Spleen (tissue), 7 donors: ENCODE measurements at regions not wholly inside any gene's neighbourhood (a gene's known extent, or its start where the extent isn't known, plus 50 kb on each side); places are given as distances from the start of the nearest gene placed in this dataset.

Source experiments
- POLR2A ChIP-seq, 3 donors: fragments of 450-650 bp; IDR thresholded peaks; one replicate each; pipeline ENCODE4 v1.5.1; 2017; ENCODE audit warnings: antibody characterized with exemption in 3 of 3, mild to moderate bottlenecking in 1 of 3
- TF ChIP-seq, protein P1 (sequence below), 11 experiments: fragments of 200-600 bp in 7 of 11; fragments of 450-650 bp in 4 of 11; sonication (generic) in 4 of 11; IDR thresholded peaks in 8 of 11; conservative IDR thresholded peaks in 3 of 11; 1 replicate in 7 of 11; 2 replicates in 4 of 11; pipeline versions ENCODE4 v1.4.0 to v1.8.0; 2016 to 2021; ENCODE audit warnings: antibody characterized with exemption in 11 of 11, inconsistent platforms in 4 of 11, mild to moderate bottlenecking in 1 of 11
- donor health status: DM: no; HTN: no; CAD: no; lungs with moderate emphysema.
- donor health status: DM: no; HTN: no; CAD: no.
- donor health status: DM: no; HTN: no; CAD: no.

GRCh38 chr6:164408868-164409267 is 900.5 kb downstream of the C6orf118 start:
- TF ChIP-seq POLR2A (IDR thresholded peaks at IDR 0.05): no peak
- TF ChIP-seq, protein P1, sequence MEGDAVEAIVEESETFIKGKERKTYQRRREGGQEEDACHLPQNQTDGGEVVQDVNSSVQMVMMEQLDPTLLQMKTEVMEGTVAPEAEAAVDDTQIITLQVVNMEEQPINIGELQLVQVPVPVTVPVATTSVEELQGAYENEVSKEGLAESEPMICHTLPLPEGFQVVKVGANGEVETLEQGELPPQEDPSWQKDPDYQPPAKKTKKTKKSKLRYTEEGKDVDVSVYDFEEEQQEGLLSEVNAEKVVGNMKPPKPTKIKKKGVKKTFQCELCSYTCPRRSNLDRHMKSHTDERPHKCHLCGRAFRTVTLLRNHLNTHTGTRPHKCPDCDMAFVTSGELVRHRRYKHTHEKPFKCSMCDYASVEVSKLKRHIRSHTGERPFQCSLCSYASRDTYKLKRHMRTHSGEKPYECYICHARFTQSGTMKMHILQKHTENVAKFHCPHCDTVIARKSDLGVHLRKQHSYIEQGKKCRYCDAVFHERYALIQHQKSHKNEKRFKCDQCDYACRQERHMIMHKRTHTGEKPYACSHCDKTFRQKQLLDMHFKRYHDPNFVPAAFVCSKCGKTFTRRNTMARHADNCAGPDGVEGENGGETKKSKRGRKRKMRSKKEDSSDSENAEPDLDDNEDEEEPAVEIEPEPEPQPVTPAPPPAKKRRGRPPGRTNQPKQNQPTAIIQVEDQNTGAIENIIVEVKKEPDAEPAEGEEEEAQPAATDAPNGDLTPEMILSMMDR (IDR thresholded peaks at IDR 0.05 in 8 of 11, conservative IDR thresholded peaks at IDR 0.05 in 3 of 11): no peak
